Right hindlimb (tissue), 1 donor: ENCODE measurements at regions not wholly inside any gene's neighbourhood (a gene's known extent, or its start where the extent isn't known, plus 50 kb on each side); places are given as distances from the start of the nearest gene placed in this dataset.
"Not testable (repeated sequence)": the region's sequence is repeated elsewhere in the genome, so short reads cannot be mapped to it uniquely, and the experiment has no call there.

Source experiments
- DNase-seq: peaks from one replicate; pipeline ENCODE4 v3.0.0-alpha.2; 2018

- DNase-seq: no peak
These were observed 64.7 kb upstream of the RAB6C start for GRCh38 chr2:129914538-129915302.

DNA sequence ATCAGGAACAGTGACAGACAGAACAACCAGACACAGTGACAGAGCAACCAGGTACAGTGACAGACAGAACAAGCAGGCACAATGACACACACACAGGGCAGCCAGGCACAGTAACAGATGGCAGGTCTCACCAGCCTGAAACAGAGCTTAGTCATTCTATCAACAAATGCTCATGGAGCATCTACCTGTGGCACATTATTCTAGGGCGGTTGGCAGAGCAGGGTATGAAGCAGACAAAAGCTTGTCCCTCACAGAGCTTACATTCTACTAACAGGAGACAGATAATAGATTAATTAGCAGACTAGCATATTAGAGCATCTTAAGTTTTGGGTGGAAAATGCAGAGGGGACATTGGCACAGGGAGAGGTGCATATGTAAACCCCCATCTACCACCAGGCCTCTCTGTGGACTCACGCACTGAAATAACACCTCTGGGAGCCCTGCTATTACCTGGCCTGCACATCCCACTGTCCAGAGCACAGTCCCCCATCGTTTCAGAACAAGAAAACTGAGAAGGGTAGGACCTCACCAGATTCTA lies 64.1 kb upstream of the RAB6C start:
- DNase-seq: no peak

DNA sequence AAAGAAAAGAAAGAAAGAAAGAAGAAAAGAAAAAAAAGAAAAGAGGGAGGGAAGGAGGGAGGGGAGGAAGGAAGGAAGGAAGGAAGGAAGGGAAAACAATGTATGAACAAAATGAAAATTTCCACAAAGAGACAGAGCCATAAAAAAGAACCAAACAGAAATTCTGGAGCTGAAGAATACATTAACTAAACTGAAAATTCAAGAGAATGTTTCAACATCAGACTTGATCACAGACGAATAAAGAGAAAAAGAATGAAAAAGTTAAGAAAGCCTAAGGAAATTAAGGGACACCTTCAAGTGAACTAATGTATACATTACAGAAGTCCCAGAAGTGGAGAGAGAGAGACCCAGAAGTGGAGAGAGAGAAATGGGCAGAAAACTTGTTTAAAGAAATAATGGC lies 60.9 kb upstream of the RAB6C start:
- DNase-seq: no peak

GRCh38 chr2:129922571-129923264 lies 56.7 kb upstream of the RAB6C start:
- DNase-seq: no peak

DNA sequence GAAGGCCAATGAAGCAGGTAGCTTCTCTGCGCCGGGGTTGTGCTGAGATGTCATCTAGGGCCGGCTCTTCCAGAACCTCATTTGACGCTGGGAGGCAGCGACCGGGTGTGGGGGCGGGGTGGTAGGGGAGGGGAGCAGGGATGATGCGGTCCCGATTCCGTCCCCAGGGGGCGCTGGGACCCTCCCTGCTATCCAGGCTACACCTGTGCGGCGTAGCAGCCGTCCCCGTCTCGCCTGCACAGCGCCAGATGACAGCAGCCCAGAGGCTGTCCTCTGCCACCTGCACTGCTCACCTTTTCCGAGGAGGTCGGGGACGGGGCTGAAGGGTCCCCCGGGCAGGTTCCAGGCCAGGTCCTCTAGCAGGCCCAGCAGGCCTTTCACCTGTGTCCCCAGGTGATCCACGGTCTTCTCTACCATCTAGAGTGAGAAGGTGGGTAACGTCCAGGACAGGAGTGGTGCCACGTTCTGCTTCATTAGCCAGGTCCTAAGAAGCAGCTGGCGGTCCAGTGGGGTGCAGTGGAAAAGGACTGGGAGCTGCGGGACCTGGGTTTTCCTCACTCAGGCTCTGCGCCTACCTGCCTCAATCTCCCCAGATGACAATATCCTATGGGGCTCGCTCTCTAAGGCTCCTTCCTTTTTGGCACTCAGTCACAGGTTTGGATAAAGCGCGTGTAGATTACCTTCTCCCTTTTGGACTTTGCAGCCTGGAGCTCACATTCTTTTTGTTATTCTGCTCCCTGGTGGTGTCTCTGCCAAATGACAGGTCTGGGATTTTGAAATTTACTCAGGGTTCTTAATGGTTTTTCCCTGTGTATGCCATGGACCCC lies 56.0 kb upstream of the RAB6C start:
- DNase-seq: peak; percentile 36

- DNase-seq: not testable (repeated sequence)
These were observed 55.4 kb upstream of the RAB6C start for GRCh38 chr2:129924115-129924514.

DNA sequence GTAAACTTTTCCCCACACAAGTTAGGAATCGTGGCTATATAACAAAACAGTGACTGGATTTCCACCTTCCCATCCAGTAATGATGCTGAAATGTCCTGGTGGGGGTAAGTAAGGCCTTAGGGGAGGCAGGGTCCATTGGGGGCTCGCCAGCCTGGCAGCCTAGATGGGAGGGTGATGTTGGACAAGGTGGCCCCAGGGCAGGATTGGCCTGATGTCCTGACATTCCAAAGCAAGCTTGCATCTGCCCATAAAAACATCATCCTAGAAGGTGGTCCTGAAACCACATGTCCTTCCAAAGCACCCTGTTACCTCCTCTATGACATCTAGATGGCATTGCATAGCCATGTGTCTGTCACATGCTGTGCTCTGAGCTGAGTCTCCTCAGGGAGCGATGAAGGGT lies 54.1 kb upstream of the RAB6C start:
- no peak for DNase-seq

DNA sequence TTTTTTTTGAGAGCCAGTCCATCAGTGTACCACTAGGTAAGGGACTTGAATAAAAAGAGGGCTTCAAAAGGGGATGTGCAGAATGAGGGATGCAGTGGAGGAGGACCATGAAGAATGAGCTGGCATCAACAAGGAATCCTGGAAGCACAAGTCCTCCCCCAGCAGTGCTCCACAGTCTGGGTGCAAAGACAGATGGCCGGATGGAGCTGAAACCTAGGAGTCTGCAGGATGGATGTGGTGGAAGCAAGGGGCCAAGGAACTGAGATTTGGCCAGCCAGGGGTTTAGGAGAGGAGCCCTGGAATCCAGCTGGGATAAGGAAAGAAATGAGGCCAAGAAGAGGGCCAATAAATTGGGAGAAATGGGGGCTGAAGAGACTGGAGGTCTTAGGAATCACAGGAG lies 51.8 kb upstream of the RAB6C start:
- DNase-seq: no peak

DNA sequence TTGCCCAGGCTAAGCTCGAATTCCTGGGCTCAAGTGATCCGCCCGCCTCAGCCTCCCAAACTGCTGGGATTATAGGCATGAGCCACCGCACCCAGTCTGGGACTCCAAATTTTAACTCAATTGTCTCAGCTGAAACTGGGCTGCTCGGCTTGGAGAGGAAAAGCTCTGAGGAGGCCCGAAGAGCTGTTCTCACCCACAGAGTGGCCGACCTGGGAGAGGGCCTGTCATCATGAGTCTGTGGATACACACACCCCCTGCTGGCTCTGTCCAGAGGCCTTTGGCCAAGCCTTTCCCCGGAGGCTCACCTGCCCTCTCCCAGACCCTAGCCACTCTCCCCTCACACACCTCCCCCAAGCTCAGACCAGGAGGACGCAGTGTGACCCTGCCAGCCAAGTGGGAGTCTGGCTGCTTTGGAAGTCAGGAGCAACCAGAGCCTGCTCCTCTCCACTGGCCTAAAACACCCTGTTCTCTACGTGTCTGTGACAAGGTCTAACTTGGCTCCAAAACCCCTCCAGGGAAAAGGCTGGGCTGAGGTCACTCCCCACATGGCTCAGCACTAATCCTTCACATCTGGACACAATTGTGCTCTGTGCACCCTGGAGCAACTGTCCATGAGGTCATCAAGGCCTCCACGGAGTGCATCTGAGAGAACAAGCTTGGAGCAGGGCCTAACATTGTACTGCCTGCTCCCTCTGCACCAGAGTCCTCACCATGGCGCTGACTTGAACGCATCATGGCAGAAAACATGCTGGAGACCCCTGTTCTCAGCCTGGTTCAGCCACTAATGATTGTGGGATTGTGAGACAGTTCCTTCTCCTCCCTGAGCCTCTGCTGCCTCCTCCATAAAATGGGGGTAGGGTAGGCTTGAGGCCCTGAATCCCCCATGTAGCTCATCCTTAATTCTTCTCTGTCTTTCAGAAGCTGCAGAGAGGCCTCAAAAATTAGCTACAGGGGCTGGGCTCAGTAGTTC lies 49.9 kb upstream of the RAB6C start:
- DNase-seq: peak; percentile 77
